B cell (primary cell): ENCODE measurements at regions not wholly inside any gene's neighbourhood (a gene's known extent, or its start where the extent isn't known, plus 50 kb on each side); places are given as distances from the start of the nearest gene placed in this dataset.

Experiments used
- ATAC-seq: fragments of 200-7000 bp; cut with Tn5 transposase; one replicate; pipeline ENCODE4 v1.10.0; 2021; ENCODE audit warnings: low read depth, mild to moderate bottlenecking, moderate number of reproducible peaks, moderate library complexity
- CTCF ChIA-PET: fragments of 350-600 bp; sonication (Branson Sonifier 250); formaldehyde crosslinking; loops from one replicate; lab custom pipeline; 2021; ENCODE audit warnings: antibody characterized with exemption, inconsistent platforms; lab: Charles Lee
- POLR2A ChIA-PET: fragments of 350-600 bp; sonication (Branson Sonifier 250); formaldehyde crosslinking; loops from one replicate; lab custom pipeline; 2021; ENCODE audit warnings: antibody characterized with exemption; lab: Charles Lee
- DNase-seq: peaks from one replicate; pipeline ENCODE4 v3.0.0; 2013
- H2AFZ ChIP-seq: 2 replicates; pipeline ENCODE4 v1.6.1; 2012; ENCODE audit warnings: mild to moderate bottlenecking, low read depth, low read length; ENCODE audit not compliant: insufficient read depth, poor library complexity, severe bottlenecking
- H3K27ac ChIP-seq, 2 donors: 1 replicate in 1 of 2; 2 replicates in 1 of 2; pipeline ENCODE4 v1.5.1; 2012 to 2013; ENCODE audit warnings: low read length in 2 of 2, mild to moderate bottlenecking in 2 of 2, moderate library complexity in 1 of 2
- H3K27me3 ChIP-seq, 4 experiments: fragments of 200-600 bp in 1 of 4; sonication (generic) in 1 of 4; replicated peaks in 1 of 4; 1 replicate in 2 of 4; 2 replicates in 2 of 4; pipeline versions ENCODE4 v1.6.1 to v1.7.0; 2013 to 2016; ENCODE audit warnings: low read length in 3 of 4, mild to moderate bottlenecking in 2 of 4, mixed read lengths in 1 of 4, moderate library complexity in 1 of 4; ENCODE audit not compliant: insufficient read depth in 4 of 4, control insufficient read depth in 3 of 4; ENCODE audit errors: control extremely low read depth in 1 of 4
- H3K36me3 ChIP-seq, 2 experiments: replicated peaks in 1 of 2; 1 replicate in 1 of 2; 2 replicates in 1 of 2; pipeline versions ENCODE4 v1.6.1 to v1.7.1; 2013; ENCODE audit warnings: low read length in 1 of 2; ENCODE audit not compliant: insufficient read depth in 2 of 2, control insufficient read depth in 1 of 2; ENCODE audit errors: control extremely low read depth in 1 of 2, extremely low read depth in 1 of 2
- H3K4me1 ChIP-seq, 2 donors: fragments of 200-600 bp in 1 of 2; sonication (generic) in 1 of 2; 1 replicate in 1 of 2; 2 replicates in 1 of 2; pipeline versions ENCODE4 v1.5.1 to v1.6.1; 2013 to 2017; ENCODE audit warnings: low read length in 2 of 2; ENCODE audit not compliant: control insufficient read depth in 2 of 2, insufficient read depth in 2 of 2
- H3K4me2 ChIP-seq: replicated peaks from 2 replicates; pipeline ENCODE3; 2012; ENCODE audit warnings: mild to moderate bottlenecking, low read depth, low read length; ENCODE audit not compliant: poor library complexity, severe bottlenecking
- H3K4me3 ChIP-seq, 5 experiments: fragments of 200-600 bp in 1 of 5; sonication (generic) in 1 of 5; 1 replicate in 3 of 5; 2 replicates in 2 of 5; pipeline versions ENCODE4 v1.5.1 to v1.7.0; 2011 to 2016; ENCODE audit warnings: low read length in 4 of 5, mild to moderate bottlenecking in 4 of 5, low read depth in 2 of 5, control low read depth in 1 of 5, moderate library complexity in 1 of 5; ENCODE audit not compliant: insufficient read depth in 1 of 5; ENCODE audit errors: control extremely low read depth in 1 of 5, extremely low read depth in 1 of 5
- H3K79me2 ChIP-seq: fragments of 200-600 bp; sonication (generic); one replicate; pipeline ENCODE4 v1.6.0; 2016; ENCODE audit warnings: low read length; ENCODE audit not compliant: control insufficient read depth, insufficient read depth
- H3K9ac ChIP-seq: fragments of 200-600 bp; sonication (generic); 2 replicates; pipeline ENCODE4 v1.6.1; 2017; ENCODE audit warnings: mild to moderate bottlenecking, low read length, moderate library complexity
- H3K9me3 ChIP-seq, 3 donors: one replicate each; pipeline versions ENCODE4 v1.6.1 to v1.7.1; 2013; ENCODE audit warnings: low read length in 2 of 3; ENCODE audit not compliant: control insufficient read depth in 2 of 3, insufficient read depth in 1 of 3; ENCODE audit errors: control extremely low read depth in 1 of 3
- H4K20me1 ChIP-seq: 2 replicates; pipeline ENCODE4 v1.6.0; 2012; ENCODE audit warnings: mild to moderate bottlenecking, low read length; ENCODE audit not compliant: insufficient read depth, control insufficient read depth, poor library complexity, severe bottlenecking
- H3K27ac Mint-ChIP-seq: one replicate; pipeline ENCODE4 v1.8.0; 2021; ENCODE audit warnings: mixed read lengths
- H3K27me3 Mint-ChIP-seq: one replicate; pipeline ENCODE4 v1.8.0; 2021; ENCODE audit warnings: mixed read lengths
- H3K4me1 Mint-ChIP-seq: one replicate; pipeline ENCODE4 v1.8.0; 2021; ENCODE audit warnings: mixed read lengths
- H3K4me3 Mint-ChIP-seq: one replicate; pipeline ENCODE4 v1.8.0; 2021; ENCODE audit warnings: mixed read lengths
- H3K9me3 Mint-ChIP-seq: one replicate; pipeline ENCODE4 v1.8.0; 2022; ENCODE audit warnings: mixed read lengths; ENCODE audit not compliant: insufficient read depth
- EZH2 ChIP-seq: IDR thresholded peaks from 2 replicates; pipeline ENCODE4 v1.6.1; 2012; ENCODE audit warnings: borderline replicate concordance, low read depth, mild to moderate bottlenecking, moderate library complexity, low read length; ENCODE audit not compliant: insufficient read depth, poor library complexity, severe bottlenecking
- WGBS: methylation state at CpG from one replicate; pipeline ENCODE4 v1.1.5; 2013; ENCODE audit warnings: missing lambda C conversion rate; ENCODE audit not compliant: insufficient coverage; 5-methylcytosine and 5-hydroxymethylcytosine counted together
- intact Hi-C: fragments of 100-400 bp; cut with micrococcal nuclease; formaldehyde crosslinking; loops from one replicate; pipeline ENCODE4 v1.10.0; 2022
- TF ChIP-seq, protein P1 (sequence below): fragments of 200-600 bp; IDR thresholded peaks from one replicate; pipeline ENCODE4 v1.8.0; 2022; ENCODE audit warnings: antibody characterized with exemption, mild to moderate bottlenecking

- Mint-ChIP-seq H3K27me3 (no peaks in the 10 kb centered on the region), H3K4me3 (no peak overlapping the region), H3K27ac (no peak overlapping the region), H3K4me1 (no peaks in the 10 kb centered on the region), H3K9me3 (no peaks in the 10 kb centered on the region)
- DNase-seq: no peak
- no peak overlapping the region for H3K27ac ChIP-seq
- ChIA-PET CTCF (no interaction called here), POLR2A (no interaction called here)
- TF ChIP-seq EZH2: no peak
- TF ChIP-seq, protein P1, sequence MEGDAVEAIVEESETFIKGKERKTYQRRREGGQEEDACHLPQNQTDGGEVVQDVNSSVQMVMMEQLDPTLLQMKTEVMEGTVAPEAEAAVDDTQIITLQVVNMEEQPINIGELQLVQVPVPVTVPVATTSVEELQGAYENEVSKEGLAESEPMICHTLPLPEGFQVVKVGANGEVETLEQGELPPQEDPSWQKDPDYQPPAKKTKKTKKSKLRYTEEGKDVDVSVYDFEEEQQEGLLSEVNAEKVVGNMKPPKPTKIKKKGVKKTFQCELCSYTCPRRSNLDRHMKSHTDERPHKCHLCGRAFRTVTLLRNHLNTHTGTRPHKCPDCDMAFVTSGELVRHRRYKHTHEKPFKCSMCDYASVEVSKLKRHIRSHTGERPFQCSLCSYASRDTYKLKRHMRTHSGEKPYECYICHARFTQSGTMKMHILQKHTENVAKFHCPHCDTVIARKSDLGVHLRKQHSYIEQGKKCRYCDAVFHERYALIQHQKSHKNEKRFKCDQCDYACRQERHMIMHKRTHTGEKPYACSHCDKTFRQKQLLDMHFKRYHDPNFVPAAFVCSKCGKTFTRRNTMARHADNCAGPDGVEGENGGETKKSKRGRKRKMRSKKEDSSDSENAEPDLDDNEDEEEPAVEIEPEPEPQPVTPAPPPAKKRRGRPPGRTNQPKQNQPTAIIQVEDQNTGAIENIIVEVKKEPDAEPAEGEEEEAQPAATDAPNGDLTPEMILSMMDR: no peak
- no peak overlapping the region for H2AFZ ChIP-seq
- H3K36me3 ChIP-seq: no peaks in the 10 kb centered on the region
- no peaks in the 10 kb centered on the region for H3K79me2 ChIP-seq
- H4K20me1 ChIP-seq: no peaks in the 10 kb centered on the region
- no peak for ATAC-seq
- H3K27me3 ChIP-seq: no peaks in the 10 kb centered on the region
- intact Hi-C loops: no loop called here
- H3K9ac ChIP-seq: no peak overlapping the region
- H3K4me3 ChIP-seq: no peak overlapping the region
- H3K9me3 ChIP-seq: peaks cover 0 to 3% (median 1%) of the 10 kb centered on the region in 3 donors
- no peaks in the 10 kb centered on the region for H3K4me1 ChIP-seq
- WGBS: no CpG with 5 or more reads among the region's 3 CpGs
- H3K4me2 ChIP-seq: no peak overlapping the region
Observed at GRCh38 chr13:91270031-91270430, 77.5 kb upstream of the MIR17HG start.

DNA sequence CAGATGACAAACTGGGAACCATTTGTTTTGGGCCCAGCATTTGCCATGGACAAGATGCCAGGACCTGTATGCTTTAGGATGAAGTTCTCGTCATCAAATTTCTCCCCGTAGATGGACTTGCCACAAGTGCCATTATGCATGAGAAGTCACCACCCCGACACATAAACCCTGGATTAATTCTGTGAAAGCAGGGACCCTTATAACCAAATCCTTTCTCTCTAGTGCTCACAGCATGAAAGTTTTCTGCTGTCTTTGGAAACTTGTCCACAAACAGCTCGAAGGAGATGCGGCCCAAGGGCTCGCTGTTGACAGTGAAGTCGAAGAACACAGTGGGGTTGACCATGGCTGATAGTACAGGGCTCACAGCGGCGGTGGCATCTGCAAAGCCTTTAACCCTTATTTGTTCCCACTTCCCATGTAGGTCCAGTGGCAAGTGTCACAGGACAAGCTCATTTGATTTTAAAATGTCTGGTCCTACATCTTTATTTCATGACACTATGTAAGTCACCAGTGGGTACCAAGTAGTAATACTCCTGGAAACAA lies 75.2 kb upstream of the MIR17HG start:
- H3K4me1 Mint-ChIP-seq: no peaks in the 10 kb centered on the region
- no peaks in the 10 kb centered on the region for H3K27me3 Mint-ChIP-seq
- Histone ChIP-seq H3K36me3 (no peaks in the 10 kb centered on the region), H4K20me1 (no peaks in the 10 kb centered on the region), H3K4me3 (no peak overlapping the region), H3K79me2 (no peaks in the 10 kb centered on the region), H3K27ac (no peak overlapping the region), H3K27me3 (no peaks in the 10 kb centered on the region), H2AFZ (no peak overlapping the region), H3K4me2 (no peak overlapping the region), H3K4me1 (no peaks in the 10 kb centered on the region), H3K9me3 (peaks cover 0 to 1% (median 0%) of the 10 kb centered on the region in 3 donors), H3K9ac (no peak overlapping the region)
- ChIA-PET POLR2A (no interaction called here), CTCF (no interaction called here)
- DNase-seq (no peak), ATAC-seq (no peak)
- no peak for TF ChIP-seq EZH2
- TF ChIP-seq, protein P1: no peak
- intact Hi-C loops: no loop called here
- H3K27ac Mint-ChIP-seq: no peak overlapping the region
- no peak overlapping the region for H3K4me3 Mint-ChIP-seq
- WGBS: 94% methylated on average over 9 of the region's 9 CpGs
- no peaks in the 10 kb centered on the region for H3K9me3 Mint-ChIP-seq
